ENCODE measurements at regions not wholly inside any gene's neighbourhood (a gene's known extent, or its start where the extent isn't known, plus 50 kb on each side); places are given as distances from the start of the nearest gene placed in this dataset.
"Not testable (repeated sequence)": the region's sequence is repeated elsewhere in the genome, so short reads cannot be mapped to it uniquely, and the experiment has no call there.

GRCh38 chr9:29160763-29161353 is 1587.6 kb upstream of the C9orf72 start:
- H3K9me3 ChIP-seq, result no peaks in the 10 kb centered on the region
- intact Hi-C loops (cut with DNase I; ENCODE audit: low total_unique reads), result no loop called here
- WGBS, 2 donors, result 88 to 91% methylated on average over 6 of the region's 6 CpGs
- H3K4me1 ChIP-seq, result no peaks in the 10 kb centered on the region
- H3K36me3 ChIP-seq (ENCODE audit: low read depth, missing control alignments), result no peaks in the 10 kb centered on the region
- H3K27ac ChIP-seq, result no peak overlapping the region
- TF ChIP-seq, protein P1, sequence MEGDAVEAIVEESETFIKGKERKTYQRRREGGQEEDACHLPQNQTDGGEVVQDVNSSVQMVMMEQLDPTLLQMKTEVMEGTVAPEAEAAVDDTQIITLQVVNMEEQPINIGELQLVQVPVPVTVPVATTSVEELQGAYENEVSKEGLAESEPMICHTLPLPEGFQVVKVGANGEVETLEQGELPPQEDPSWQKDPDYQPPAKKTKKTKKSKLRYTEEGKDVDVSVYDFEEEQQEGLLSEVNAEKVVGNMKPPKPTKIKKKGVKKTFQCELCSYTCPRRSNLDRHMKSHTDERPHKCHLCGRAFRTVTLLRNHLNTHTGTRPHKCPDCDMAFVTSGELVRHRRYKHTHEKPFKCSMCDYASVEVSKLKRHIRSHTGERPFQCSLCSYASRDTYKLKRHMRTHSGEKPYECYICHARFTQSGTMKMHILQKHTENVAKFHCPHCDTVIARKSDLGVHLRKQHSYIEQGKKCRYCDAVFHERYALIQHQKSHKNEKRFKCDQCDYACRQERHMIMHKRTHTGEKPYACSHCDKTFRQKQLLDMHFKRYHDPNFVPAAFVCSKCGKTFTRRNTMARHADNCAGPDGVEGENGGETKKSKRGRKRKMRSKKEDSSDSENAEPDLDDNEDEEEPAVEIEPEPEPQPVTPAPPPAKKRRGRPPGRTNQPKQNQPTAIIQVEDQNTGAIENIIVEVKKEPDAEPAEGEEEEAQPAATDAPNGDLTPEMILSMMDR (IDR thresholded peaks at IDR 0.05), result no peak
- no peak for TF ChIP-seq POLR2A (IDR thresholded peaks at IDR 0.05)
- no peak overlapping the region for H3K4me3 ChIP-seq
- no peaks in the 10 kb centered on the region for H3K27me3 ChIP-seq
- DNase-seq, result no peak

DNA sequence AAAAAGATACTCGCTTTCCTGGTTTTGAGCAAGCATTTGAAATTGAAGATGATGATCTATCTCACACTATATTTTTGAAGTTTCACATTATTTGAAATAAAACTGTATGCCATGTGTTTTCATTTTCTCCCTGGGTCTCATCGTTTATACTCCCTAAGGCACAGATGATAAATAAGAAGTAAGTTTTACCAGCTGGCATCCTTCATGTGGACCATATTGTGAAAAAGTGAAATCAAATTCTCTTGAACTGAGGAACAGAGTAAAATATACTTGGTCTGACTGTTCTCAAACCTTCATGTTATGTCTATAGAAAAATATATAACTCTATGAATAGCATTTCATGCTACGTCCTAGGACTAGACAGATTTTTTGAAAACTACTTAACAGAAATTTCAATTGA is 1600.9 kb upstream of the C9orf72 start:
- no peak for DNase-seq
- Histone ChIP-seq H3K4me1 (no peaks in the 10 kb centered on the region), H3K4me3 (no peak overlapping the region), H3K36me3 (ENCODE audit: low read depth, missing control alignments) (no peaks in the 10 kb centered on the region), H3K27me3 (no peaks in the 10 kb centered on the region), H3K27ac (no peak overlapping the region), H3K9me3 (no peaks in the 10 kb centered on the region)
- TF ChIP-seq POLR2A (IDR thresholded peaks at IDR 0.05), result no peak
- TF ChIP-seq, protein P1 (IDR thresholded peaks at IDR 0.05), result no peak
- WGBS, 2 donors, result 70 to 76% methylated on average over 3 of the region's 3 CpGs
- intact Hi-C loops (cut with DNase I; ENCODE audit: low total_unique reads), result no loop called here

GRCh38 chr9:29176231-29176630 is 1603.0 kb upstream of the C9orf72 start:
- Histone ChIP-seq H3K36me3 (ENCODE audit: low read depth, missing control alignments) (no peaks in the 10 kb centered on the region), H3K4me3 (no peak overlapping the region), H3K4me1 (no peaks in the 10 kb centered on the region), H3K9me3 (no peaks in the 10 kb centered on the region), H3K27me3 (no peaks in the 10 kb centered on the region), H3K27ac (no peak overlapping the region)
- DNase-seq, result no peak
- 62 to 72% methylated on average over 2 of the region's 2 CpGs for WGBS, 2 donors
- TF ChIP-seq POLR2A (IDR thresholded peaks at IDR 0.05), result no peak
- TF ChIP-seq, protein P1 (IDR thresholded peaks at IDR 0.05), result no peak
- intact Hi-C loops (cut with DNase I; ENCODE audit: low total_unique reads), result no loop called here

GRCh38 chr9:29176786-29177185 is 1603.5 kb upstream of the C9orf72 start:
- Histone ChIP-seq H3K27ac (no peak overlapping the region), H3K36me3 (ENCODE audit: low read depth, missing control alignments) (no peaks in the 10 kb centered on the region), H3K9me3 (no peaks in the 10 kb centered on the region), H3K4me1 (no peaks in the 10 kb centered on the region), H3K4me3 (no peak overlapping the region), H3K27me3 (no peaks in the 10 kb centered on the region)
- intact Hi-C loops (cut with DNase I; ENCODE audit: low total_unique reads), result no loop called here
- no peak for DNase-seq
- WGBS, 2 donors, result 67 to 77% methylated on average over 2 of the region's 2 CpGs
- TF ChIP-seq POLR2A (IDR thresholded peaks at IDR 0.05), result no peak
- TF ChIP-seq, protein P1 (IDR thresholded peaks at IDR 0.05), result no peak

GRCh38 chr9:29183971-29184370 is 1610.7 kb upstream of the C9orf72 start:
- H3K4me1 ChIP-seq, result no peaks in the 10 kb centered on the region
- H3K27me3 ChIP-seq, result no peaks in the 10 kb centered on the region
- no peaks in the 10 kb centered on the region for H3K9me3 ChIP-seq
- 53 to 63% methylated on average over 3 of the region's 3 CpGs for WGBS, 2 donors
- DNase-seq, result no peak
- H3K27ac ChIP-seq, result no peak overlapping the region
- TF ChIP-seq POLR2A (IDR thresholded peaks at IDR 0.05), result no peak
- TF ChIP-seq, protein P1 (IDR thresholded peaks at IDR 0.05), result no peak
- no peaks in the 10 kb centered on the region for H3K36me3 ChIP-seq (ENCODE audit: low read depth, missing control alignments)
- intact Hi-C loops (cut with DNase I; ENCODE audit: low total_unique reads), result no loop called here
- no peak overlapping the region for H3K4me3 ChIP-seq

DNA sequence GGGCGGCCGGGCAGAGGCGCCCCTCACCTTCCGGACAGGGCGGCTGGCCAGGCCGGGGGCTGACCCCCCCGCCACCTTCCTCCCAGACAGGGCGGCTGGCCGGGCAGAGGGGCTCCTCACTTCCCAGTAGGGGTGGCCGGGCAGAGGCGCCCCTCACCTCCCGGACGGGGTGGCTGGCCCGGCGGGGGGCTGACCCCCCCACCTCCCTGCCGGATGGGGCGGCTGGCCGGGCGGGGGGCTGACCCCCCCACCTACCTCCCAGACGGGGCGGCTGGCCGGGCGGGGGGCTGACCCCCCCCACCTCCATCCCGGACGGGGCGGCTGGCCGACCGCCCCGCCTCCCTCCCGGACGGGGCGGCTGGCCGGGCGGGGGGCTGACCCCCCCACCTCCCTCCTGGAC is 1615.5 kb upstream of the C9orf72 start:
- DNase-seq; intact Hi-C loops (cut with DNase I; ENCODE audit: low total_unique reads); H3K36me3 ChIP-seq (ENCODE audit: low read depth, missing control alignments); H3K4me3 ChIP-seq; H3K27ac ChIP-seq; H3K4me1 ChIP-seq; H3K9me3 ChIP-seq; H3K27me3 ChIP-seq: not testable (repeated sequence)
- no CpG with 5 or more reads among the region's 34 CpGs for WGBS, 2 donors

DNA sequence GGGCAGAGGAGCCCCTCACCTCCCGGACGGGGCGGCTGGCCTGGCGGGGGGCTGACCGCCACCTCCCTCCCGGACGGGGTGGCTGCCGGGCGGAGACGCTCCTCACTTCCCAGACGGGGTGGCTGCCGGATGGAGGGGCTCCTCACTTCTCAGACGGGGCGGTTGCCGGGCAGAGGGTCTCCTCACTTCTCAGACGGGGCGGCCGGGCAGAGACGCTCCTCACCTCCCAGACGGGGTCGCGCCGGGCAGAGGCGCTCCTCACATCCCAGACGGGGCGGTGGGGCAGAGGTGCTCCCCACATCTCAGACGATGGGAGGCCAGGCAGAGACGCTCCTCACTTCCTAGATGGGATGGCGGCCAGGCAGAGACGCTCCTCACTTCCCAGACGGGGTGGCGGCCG is 1615.9 kb upstream of the C9orf72 start:
- H3K27me3 ChIP-seq; intact Hi-C loops (cut with DNase I; ENCODE audit: low total_unique reads); H3K4me3 ChIP-seq; DNase-seq; H3K36me3 ChIP-seq (ENCODE audit: low read depth, missing control alignments); H3K9me3 ChIP-seq; H3K4me1 ChIP-seq; H3K27ac ChIP-seq: not testable (repeated sequence)
- WGBS, 2 donors, result 91% methylated on average over 32 of the region's 33 CpGs; no CpG with 5 or more reads in 1 of the 2 donors

Measured in testis (tissue), 2 donors.